ENCODE measurements at regions not wholly inside any gene's neighbourhood (a gene's known extent, or its start where the extent isn't known, plus 50 kb on each side); places are given as distances from the start of the nearest gene placed in this dataset.

- TF ChIP-seq POLR2A (IDR thresholded peaks at IDR 0.05) (no peak), CTCF (IDR thresholded peaks at IDR 0.05) (no peak)
Measured at GRCh38 chr5:42315214-42315613, 108.0 kb upstream of the GHR start.
